GM20431 (cell line): ENCODE measurements at regions not wholly inside any gene's neighbourhood (a gene's known extent, or its start where the extent isn't known, plus 50 kb on each side); places are given as distances from the start of the nearest gene placed in this dataset.
"Not testable (repeated sequence)": the region's sequence is repeated elsewhere in the genome, so short reads cannot be mapped to it uniquely, and the experiment has no call there.

ENCODE experiments used
- in situ Hi-C: fragments of 300-500 bp; cut with MseI, MboI; formaldehyde crosslinking; loops from one replicate; pipeline ENCODE4 v1.15.0; 2020; ENCODE audit warnings: low sequenced_read_pairs; ENCODE audit not compliant: unreplicated experiment

GRCh38 chr10:10020945-10021344 is 996.7 kb upstream of the CELF2 start:
- in situ Hi-C loops = no loop called here

GRCh38 chr10:10032991-10033390 is 984.7 kb upstream of the CELF2 start:
- in situ Hi-C loops = no loop called here

DNA sequence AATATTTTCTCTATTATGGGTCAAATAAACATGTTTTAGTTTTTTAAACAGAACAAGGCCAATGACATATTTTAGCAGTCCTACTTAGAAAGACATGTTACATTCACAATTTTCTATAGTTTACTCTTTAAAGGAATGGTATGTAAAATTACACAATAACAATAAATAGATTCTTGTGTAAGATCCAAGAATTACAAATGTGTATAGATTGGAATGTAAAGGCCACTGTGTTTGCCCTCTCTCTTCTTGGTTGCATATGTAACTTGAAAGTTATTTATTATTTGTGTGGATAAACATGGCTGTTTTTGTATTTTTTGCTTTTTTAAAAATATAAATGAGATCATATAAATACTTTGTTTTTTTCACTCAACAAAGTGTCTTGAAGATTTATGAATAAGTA is 979.3 kb upstream of the CELF2 start:
- in situ Hi-C loops = no loop called here

DNA sequence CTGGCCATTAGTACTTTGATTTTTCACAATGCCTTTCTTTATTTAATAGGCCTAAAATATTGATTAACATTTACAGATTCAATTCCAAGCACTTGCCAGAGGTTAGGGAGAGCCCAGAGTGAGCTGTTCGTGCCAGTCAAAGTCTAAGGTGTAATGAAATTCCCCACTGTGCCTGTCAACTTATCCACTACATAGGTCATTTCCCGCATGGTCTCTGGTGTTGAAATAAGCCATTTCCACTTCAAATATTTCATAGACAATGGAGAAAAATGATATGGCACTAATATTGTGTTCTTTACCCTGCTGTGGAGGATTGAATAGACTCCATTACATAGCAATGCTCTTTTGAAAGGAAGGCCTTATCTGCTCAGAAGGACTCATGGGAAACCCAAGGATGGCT is 978.1 kb upstream of the CELF2 start:
- in situ Hi-C loops = no loop called here

GRCh38 chr10:10043083-10043482 is 974.6 kb upstream of the CELF2 start:
- in situ Hi-C loops = no loop called here

DNA sequence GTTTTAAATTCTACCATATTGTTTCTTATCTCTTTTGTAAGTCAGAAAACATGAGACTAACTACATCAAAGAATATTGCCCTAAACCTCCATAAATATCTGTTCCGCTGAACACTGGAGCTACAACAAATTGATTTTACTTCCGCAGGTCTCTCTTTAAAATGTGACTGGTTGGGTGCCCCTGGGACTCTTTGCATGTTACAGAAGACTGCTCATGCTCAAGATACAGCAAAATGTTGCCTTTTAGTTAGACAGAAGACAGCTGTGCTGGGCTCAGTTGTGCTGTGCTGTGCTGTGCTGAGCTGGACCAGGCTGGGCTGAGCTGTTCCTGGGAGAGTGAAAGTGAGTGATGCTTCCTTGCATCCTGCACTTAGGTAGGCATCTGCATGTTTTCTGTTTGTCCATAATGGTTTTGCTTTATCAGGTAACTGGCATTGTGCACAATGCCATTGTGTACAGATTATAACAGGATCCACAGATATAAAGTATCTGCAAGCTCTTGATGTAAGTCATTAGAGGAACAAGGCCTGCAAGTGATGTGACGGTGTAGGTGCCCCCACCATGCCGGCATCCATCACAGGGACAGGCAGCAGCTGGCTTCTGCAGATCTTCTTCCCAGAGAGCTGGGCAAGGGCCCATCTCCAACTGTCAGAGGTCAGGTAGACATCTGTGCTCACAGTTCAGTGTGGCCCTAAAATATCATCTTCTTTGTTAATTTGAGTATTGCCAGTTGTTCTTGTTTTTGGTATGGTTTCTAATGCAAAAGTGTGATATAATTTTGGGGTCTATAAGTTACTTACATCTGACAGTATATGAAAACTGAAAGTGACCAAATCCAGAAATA is 972.5 kb upstream of the CELF2 start:
- in situ Hi-C loops = no loop called here

DNA sequence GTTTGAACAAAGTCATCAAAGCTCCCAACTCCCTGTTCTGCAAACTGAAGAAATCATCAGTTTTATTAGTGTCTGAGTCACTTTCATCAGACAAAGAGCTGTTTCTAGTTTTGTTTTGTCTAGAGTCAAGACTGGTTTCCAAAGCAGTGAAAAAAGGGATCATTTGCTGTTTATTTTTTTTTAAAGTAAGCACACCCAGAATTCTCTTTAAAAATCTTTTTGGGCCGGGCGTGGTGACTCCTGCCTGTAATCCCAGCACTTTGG is 972.0 kb upstream of the CELF2 start:
- in situ Hi-C loops = no loop called here

- in situ Hi-C loops = no loop called here
Observed at GRCh38 chr10:10047426-10047825, 970.2 kb upstream of the CELF2 start.

- in situ Hi-C loops = no loop called here
Observed at GRCh38 chr10:10053051-10053450, 964.6 kb upstream of the CELF2 start.

DNA sequence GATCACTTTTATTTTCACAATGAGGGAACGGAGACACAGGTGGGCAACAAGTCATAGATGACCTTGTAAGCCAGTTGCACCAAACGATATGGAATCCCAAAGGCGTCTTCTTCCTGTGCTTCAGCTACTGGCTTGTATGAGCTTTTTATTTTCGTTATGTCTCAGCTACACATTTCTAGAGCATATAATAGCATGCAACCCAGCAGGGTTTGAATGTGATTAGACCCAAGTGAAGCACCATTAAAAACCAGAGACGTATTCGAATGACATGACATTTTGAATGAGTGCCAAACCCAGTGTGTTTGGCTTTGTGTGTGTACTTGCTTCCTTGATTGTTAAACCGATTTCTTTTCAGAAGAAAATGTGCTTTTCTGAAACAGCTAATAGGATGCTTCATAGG is 963.2 kb upstream of the CELF2 start:
- in situ Hi-C loops = no loop called here

GRCh38 chr10:10055656-10056442 is 961.8 kb upstream of the CELF2 start:
- in situ Hi-C loops = no loop called here

DNA sequence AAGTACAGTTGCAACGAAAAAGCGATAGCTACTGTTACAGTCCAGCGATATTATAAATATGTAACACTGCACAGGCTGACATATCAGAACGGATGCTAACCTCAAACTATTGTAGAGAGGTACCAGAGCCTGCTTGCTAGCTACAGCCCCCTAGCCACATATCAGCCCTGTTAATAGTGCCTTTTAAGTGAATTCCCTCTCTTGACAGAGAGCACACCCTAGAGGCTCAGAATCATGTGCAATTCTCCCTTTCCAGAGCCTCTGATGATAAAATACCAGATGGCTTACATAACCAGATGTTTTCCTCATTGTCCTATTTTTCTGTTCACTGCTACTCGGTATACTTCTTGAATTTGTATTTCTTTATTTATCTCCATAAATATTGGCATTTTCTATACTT is 960.7 kb upstream of the CELF2 start:
- in situ Hi-C loops = no loop called here

GRCh38 chr10:10067644-10068043 is 950.0 kb upstream of the CELF2 start:
- in situ Hi-C loops = no loop called here

DNA sequence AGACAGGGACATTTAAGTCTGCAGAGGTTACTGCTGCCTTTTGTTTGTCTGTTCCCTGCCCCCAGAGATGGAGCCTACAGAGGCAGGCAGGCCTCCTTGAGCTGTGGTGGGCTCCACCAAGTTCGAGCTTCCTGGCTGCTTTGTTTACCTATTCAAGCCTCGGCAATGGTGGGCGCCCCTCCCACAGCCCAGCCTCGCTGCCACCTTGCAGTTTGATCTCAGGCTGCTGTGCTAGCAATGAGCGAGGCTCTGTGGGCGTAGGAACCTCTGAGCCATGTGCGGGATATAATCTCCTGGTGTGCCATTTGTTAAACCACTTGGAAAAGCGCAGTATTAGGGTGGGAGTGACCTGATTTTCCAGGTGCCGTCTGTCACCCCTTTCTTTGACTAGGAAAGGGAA is 942.8 kb upstream of the CELF2 start:
- in situ Hi-C loops = not testable (repeated sequence)

DNA sequence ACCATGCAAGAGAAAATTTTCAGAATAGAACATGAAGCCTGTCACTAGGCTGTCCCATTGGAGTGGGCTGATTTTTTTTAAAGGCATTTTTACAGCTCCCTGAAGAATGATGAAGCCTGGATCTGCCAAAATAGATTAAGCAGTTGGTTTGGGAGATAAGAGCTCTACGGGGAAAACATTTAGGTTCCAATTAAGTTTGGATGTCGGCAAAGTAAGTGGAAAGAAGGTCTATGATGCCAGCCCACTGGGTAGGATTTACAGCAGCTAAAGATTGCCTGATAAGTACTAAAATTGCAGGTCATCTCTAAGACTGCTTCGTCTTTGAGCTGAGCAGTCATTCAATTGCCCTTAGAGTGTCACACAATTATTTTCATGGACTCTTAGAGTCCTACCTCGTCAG is 939.2 kb upstream of the CELF2 start:
- in situ Hi-C loops = no loop called here

DNA sequence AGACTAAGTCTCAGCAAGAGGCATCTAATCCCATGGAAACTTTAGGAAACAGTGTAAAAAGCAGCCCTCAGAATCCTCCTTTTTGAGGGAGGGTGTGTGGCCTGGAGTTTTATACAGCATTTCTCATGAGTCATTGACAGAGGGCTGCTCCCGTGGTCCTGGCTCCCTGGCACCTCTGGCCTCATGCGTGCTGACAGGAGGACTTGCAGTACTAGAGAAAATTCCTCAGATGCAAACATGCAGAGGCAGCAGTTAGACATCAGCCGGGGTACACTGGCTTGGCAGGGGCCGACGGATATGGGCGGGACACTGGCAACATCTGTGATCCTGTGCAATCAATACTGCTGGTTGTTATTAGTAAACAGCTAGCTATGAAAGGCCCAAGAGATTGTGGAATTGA is 925.1 kb upstream of the CELF2 start:
- in situ Hi-C loops = no loop called here

DNA sequence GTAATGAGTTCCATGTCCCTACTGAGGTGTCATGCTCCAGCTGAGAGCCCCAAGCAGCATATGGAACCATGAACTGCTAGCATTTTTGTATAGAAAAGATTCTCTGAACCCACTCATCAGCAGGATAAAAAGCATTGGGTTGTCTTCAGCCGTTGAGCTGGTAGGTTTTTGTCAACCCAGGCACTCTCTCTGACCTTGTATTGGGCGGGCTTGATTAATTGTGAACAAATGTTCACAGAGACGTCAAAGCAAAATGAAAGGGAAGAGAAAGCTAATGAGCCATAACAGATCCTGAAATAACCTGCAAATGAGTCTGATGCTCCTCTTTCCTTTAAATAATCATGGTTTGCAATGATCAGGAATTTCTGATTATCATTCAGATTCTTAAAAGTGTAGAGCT is 924.7 kb upstream of the CELF2 start:
- in situ Hi-C loops = no loop called here

GRCh38 chr10:10094691-10095090 is 923.0 kb upstream of the CELF2 start:
- in situ Hi-C loops = no loop called here

DNA sequence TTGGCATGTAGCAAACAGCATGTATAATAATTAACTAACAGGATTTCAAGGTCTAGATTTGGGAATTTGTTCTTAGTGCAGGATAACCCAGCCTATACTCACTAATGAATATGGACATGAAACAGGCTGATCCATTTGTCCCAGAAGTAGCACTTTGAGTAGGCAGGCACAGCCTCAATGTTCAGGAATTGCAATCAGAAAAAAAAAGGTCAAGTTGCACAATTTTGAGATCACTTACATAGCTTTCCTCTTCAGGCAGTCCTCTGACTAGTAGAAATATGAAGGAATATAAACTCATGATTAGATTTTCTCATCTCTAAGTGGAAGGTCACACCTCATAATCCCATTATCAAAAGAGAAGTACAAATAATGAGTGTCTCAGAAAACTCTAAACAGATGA is 921.4 kb upstream of the CELF2 start:
- in situ Hi-C loops = no loop called here

GRCh38 chr10:10096898-10097297 is 920.8 kb upstream of the CELF2 start:
- in situ Hi-C loops = no loop called here

- in situ Hi-C loops = no loop called here
Observed at GRCh38 chr10:10101106-10101505, 916.6 kb upstream of the CELF2 start.
